C4-2B (cell line): ENCODE measurements at regions not wholly inside any gene's neighbourhood (a gene's known extent, or its start where the extent isn't known, plus 50 kb on each side); places are given as distances from the start of the nearest gene placed in this dataset.

ENCODE experiments used
- ZFX ChIP-seq: fragments of 450-650 bp; IDR thresholded peaks from 2 replicates; pipeline ENCODE4 v1.6.1; 2017
- TF ChIP-seq, protein P1 (sequence below): fragments of 450-650 bp; conservative IDR thresholded peaks from 2 replicates; pipeline ENCODE4 v1.5.1; 2017; ENCODE audit warnings: mild to moderate bottlenecking

DNA sequence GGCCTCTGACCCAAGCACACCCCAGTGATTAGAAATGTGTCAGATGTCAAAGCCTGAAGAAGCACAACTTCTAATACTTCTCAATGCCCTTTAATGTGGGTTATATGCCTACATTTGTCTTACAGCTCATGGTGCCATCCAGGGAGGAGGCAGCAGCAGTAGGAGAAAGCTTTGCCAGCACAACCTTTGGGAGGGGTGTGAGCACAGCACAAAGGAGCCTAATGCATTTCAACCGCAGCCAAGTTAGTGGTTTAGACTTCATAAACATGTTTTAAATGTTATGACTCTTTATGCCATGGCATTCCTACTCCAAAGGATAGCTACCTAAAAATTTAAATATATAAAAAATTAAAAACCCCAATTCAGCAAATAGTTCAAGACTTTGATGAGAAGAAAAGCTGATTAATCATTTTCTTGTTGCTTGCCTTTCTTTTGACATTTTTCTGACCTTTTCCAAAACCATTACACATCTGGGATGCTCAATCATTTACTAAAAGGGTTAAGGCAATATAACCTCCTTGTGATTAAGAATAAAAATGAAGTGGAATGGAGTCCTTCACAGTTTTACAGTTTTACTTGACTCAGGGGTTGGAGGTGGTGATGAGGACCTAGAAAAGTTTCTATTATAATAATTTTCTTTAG lies 142.7 kb downstream of the DLEU7 start:
- TF ChIP-seq, protein P1, sequence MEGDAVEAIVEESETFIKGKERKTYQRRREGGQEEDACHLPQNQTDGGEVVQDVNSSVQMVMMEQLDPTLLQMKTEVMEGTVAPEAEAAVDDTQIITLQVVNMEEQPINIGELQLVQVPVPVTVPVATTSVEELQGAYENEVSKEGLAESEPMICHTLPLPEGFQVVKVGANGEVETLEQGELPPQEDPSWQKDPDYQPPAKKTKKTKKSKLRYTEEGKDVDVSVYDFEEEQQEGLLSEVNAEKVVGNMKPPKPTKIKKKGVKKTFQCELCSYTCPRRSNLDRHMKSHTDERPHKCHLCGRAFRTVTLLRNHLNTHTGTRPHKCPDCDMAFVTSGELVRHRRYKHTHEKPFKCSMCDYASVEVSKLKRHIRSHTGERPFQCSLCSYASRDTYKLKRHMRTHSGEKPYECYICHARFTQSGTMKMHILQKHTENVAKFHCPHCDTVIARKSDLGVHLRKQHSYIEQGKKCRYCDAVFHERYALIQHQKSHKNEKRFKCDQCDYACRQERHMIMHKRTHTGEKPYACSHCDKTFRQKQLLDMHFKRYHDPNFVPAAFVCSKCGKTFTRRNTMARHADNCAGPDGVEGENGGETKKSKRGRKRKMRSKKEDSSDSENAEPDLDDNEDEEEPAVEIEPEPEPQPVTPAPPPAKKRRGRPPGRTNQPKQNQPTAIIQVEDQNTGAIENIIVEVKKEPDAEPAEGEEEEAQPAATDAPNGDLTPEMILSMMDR = no peak
- TF ChIP-seq ZFX = no peak
